SKM-1 treated with dmso at 0.1 percent for 144 hours (cell line): ENCODE measurements at regions not wholly inside any gene's neighbourhood (a gene's known extent, or its start where the extent isn't known, plus 50 kb on each side); places are given as distances from the start of the nearest gene placed in this dataset.

Source experiments
- DNase-seq: peaks from one replicate; lab custom pipeline; 2025; ENCODE audit not compliant: unreplicated experiment; lab: John Stamatoyannopoulos, UW

DNA sequence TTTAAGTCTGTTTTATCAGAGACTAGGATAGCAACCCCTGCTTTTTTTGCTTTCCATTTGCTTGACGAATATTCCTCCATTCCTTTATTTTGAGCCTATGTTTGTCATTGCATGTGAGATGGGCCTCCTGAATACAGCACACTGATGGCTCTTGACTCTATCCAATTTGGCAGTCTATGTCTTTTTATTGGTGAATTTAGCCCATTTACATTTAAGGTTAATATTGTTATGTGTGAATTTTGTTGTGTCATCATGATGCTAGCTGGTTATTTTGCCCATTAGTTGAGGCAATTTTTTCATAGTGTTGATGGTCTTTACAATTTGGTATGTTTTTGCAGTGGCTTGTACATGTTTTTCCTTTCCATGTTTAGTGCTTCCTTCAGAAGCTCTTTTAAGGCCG, 50.7 kb upstream of the PDE4B start:
- no peak for DNase-seq
